DND-41 (cell line): ENCODE measurements at regions not wholly inside any gene's neighbourhood (a gene's known extent, or its start where the extent isn't known, plus 50 kb on each side); places are given as distances from the start of the nearest gene placed in this dataset.

ENCODE experiments used
- EZH2 ChIP-seq: IDR thresholded peaks from 3 replicates; pipeline ENCODE4 v1.6.1; 2012; ENCODE audit warnings: borderline replicate concordance, low read depth, mild to moderate bottlenecking, moderate library complexity, low read length, inconsistent platforms; ENCODE audit not compliant: severe bottlenecking
- TF ChIP-seq, protein P1 (sequence below): IDR thresholded peaks from 2 replicates; pipeline ENCODE4 v1.5.1; 2012; ENCODE audit warnings: borderline replicate concordance, low read length, moderate library complexity, mild to moderate bottlenecking; ENCODE audit not compliant: poor library complexity, severe bottlenecking; ENCODE audit errors: extremely low read depth

DNA sequence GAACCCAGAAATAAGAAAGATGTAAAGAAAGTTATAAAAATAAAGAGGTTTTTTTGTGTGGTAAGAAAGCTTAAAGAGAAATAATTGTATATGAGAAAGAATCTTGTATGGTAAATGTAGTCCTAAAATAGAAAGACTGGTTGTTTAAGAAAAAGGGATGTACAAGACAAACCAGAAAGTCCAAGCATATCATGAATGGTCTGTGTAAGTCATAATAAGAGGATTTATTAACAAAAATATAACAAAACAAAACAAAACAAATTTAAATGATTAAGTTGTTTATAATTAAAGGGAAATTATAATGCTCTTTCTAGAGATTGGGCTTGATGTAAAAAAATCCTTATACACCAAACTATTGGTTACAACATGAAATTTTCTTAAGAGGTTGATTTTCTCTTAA lies 590.4 kb upstream of the PTGER4 start:
- TF ChIP-seq, protein P1, sequence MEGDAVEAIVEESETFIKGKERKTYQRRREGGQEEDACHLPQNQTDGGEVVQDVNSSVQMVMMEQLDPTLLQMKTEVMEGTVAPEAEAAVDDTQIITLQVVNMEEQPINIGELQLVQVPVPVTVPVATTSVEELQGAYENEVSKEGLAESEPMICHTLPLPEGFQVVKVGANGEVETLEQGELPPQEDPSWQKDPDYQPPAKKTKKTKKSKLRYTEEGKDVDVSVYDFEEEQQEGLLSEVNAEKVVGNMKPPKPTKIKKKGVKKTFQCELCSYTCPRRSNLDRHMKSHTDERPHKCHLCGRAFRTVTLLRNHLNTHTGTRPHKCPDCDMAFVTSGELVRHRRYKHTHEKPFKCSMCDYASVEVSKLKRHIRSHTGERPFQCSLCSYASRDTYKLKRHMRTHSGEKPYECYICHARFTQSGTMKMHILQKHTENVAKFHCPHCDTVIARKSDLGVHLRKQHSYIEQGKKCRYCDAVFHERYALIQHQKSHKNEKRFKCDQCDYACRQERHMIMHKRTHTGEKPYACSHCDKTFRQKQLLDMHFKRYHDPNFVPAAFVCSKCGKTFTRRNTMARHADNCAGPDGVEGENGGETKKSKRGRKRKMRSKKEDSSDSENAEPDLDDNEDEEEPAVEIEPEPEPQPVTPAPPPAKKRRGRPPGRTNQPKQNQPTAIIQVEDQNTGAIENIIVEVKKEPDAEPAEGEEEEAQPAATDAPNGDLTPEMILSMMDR: no peak
- TF ChIP-seq EZH2: no peak
